Spinal cord (tissue), 9 donors: ENCODE measurements at regions not wholly inside any gene's neighbourhood (a gene's known extent, or its start where the extent isn't known, plus 50 kb on each side); places are given as distances from the start of the nearest gene placed in this dataset.

ENCODE experiments used
- DNase-seq, 6 donors: peaks; one replicate each; pipeline versions ENCODE4 v3.0.0 to v3.0.0-alpha.2; 2013 to 2015; ENCODE audit warnings: low spot score in 6 of 6, low read depth in 4 of 6
- H3K27ac ChIP-seq: one replicate; pipeline ENCODE4 v1.5.1; 2013; ENCODE audit warnings: low read depth, low read length, control low read depth
- H3K27me3 ChIP-seq: one replicate; pipeline ENCODE4 v1.6.1; 2013; ENCODE audit warnings: low read length; ENCODE audit not compliant: control insufficient read depth, insufficient read depth
- H3K36me3 ChIP-seq: one replicate; pipeline ENCODE4 v1.6.1; 2013; ENCODE audit warnings: low read length; ENCODE audit not compliant: control insufficient read depth, insufficient read depth
- H3K4me1 ChIP-seq: one replicate; pipeline ENCODE4 v1.6.1; 2013; ENCODE audit warnings: low read length; ENCODE audit not compliant: control insufficient read depth, insufficient read depth
- H3K4me3 ChIP-seq: one replicate; pipeline ENCODE4 v1.5.1; 2013; ENCODE audit warnings: low read depth, low read length, control low read depth
- H3K9me3 ChIP-seq: one replicate; pipeline ENCODE4 v1.6.1; 2013; ENCODE audit warnings: low read length; ENCODE audit not compliant: control insufficient read depth, insufficient read depth
- WGBS: methylation state at CpG from one replicate; pipeline ENCODE4 v1.1.5; 2013; ENCODE audit warnings: missing lambda C conversion rate; ENCODE audit not compliant: insufficient coverage; 5-methylcytosine and 5-hydroxymethylcytosine counted together
- donor health status: healthy.

DNA sequence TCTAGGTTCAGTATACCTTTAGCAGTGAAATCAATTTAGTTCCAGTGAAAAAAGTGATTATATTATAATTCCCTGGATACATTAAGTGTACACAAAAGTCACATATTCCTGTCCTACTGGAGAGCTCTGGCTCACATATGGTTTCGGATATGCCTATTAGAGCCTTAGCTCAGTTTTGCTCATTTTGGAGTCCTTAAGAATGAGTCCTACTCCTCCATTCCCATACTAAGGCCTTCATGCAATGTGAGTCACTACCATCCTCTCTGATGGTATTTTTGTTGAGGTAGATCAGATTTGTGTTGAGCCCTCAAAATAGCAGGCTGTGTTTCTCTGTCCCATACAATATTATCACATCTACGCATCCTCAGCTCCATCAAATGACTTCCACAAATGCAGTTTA, 294.2 kb upstream of the COL8A1 start:
- Histone ChIP-seq H3K36me3 (no peaks in the 10 kb centered on the region), H3K27ac (no peak overlapping the region), H3K9me3 (no peaks in the 10 kb centered on the region), H3K4me3 (no peak overlapping the region), H3K27me3 (no peaks in the 10 kb centered on the region), H3K4me1 (no peaks in the 10 kb centered on the region)
- no CpG with 5 or more reads among the region's 2 CpGs for WGBS
- DNase-seq = no peak

GRCh38 chr3:99342383-99342782, 296.0 kb upstream of the COL8A1 start:
- H3K9me3 ChIP-seq = no peaks in the 10 kb centered on the region
- WGBS = no CpG with 5 or more reads among the region's 1 CpG
- no peak overlapping the region for H3K4me3 ChIP-seq
- no peaks in the 10 kb centered on the region for H3K27me3 ChIP-seq
- H3K27ac ChIP-seq = no peak overlapping the region
- H3K4me1 ChIP-seq = no peaks in the 10 kb centered on the region
- H3K36me3 ChIP-seq = no peaks in the 10 kb centered on the region
- DNase-seq = peak in 1 of 6 donors; percentile 15

DNA sequence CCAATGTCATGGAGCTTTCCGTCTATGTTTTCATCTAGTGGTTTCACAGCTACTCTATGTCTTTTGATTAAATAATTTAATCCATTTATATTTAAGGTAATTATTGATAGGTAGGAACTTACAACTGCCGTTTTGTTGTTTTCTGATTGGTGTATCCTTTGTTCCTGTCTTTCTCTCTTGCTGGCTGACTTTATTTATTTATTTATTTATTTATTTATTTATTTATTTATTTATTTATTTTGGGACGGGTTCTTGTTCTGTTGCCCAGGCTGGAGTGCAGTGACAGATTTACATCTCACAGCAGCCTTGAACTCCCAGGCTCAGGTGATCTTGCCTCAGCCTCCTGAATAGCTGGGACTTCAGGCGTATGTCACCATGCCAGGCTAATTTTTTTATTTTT, 299.2 kb upstream of the COL8A1 start:
- Histone ChIP-seq H3K27me3 (no peaks in the 10 kb centered on the region), H3K4me1 (no peaks in the 10 kb centered on the region), H3K36me3 (no peaks in the 10 kb centered on the region), H3K9me3 (no peaks in the 10 kb centered on the region), H3K27ac (no peak overlapping the region), H3K4me3 (no peak overlapping the region)
- no peak for DNase-seq
- no CpG with 5 or more reads among the region's 4 CpGs for WGBS

DNA sequence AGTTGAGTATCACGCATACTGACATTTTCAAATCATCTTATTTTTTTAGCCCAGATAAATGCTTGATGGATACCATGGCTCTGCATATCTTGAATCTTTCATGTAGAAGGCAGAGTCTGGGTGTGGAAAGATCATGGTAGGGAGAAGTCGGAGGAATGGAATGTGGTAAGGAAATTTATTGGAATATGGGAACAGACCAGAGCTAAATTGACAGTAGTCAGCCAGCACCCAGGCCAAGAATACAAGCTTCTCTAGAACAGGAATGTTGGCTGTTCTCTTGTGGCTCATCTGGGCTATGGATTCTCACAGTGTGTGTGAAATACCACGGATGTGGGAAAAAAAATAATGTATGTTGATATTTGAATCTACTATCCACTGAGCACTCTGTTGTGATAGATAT, 305.7 kb upstream of the COL8A1 start:
- WGBS = 100% methylated on average over 1 of the region's 3 CpGs

GRCh38 chr3:99332276-99332675, 306.1 kb upstream of the COL8A1 start:
- H3K27ac ChIP-seq = no peak overlapping the region
- no peaks in the 10 kb centered on the region for H3K4me1 ChIP-seq
- H3K4me3 ChIP-seq = no peak overlapping the region
- no peaks in the 10 kb centered on the region for H3K27me3 ChIP-seq
- H3K9me3 ChIP-seq = no peaks in the 10 kb centered on the region
- WGBS = no CpG with 5 or more reads among the region's 2 CpGs
- DNase-seq = no peak
- H3K36me3 ChIP-seq = no peaks in the 10 kb centered on the region

More for the DNA sequence above, 305.7 kb upstream of the COL8A1 start:
- Histone ChIP-seq H3K27me3 (no peaks in the 10 kb centered on the region), H3K9me3 (no peaks in the 10 kb centered on the region), H3K4me1 (no peaks in the 10 kb centered on the region), H3K27ac (no peak overlapping the region), H3K36me3 (no peaks in the 10 kb centered on the region), H3K4me3 (no peak overlapping the region)
- DNase-seq = no peak

DNA sequence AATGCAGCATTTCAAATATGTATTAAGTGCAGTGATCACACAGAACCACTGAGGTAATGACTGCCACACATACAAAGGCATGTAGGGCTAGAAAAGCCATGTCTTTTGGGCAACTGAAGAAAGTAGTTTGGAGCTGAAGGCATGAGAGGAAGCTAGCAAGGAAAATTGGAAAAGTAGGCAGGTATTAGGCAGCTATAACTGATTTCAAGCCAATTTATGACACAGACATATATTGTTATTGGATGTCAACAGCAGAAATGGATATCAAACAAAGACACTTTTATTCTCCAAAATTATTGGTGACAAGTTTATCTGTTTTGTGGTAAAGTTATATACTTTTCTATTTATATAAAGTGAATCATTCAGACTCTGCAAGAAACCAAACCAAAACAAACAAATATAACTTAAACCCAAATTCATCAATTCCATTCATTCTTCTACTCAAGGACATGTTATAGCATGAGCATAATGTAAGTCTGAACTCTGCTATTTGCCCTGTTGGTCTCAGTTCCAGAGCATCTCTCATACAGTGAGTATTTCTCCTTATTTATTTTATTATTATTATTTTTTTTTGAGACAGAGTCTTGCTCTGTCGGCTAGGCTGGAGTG, 307.4 kb upstream of the COL8A1 start:
- Histone ChIP-seq H3K27ac (no peak overlapping the region), H3K9me3 (no peaks in the 10 kb centered on the region), H3K27me3 (no peaks in the 10 kb centered on the region), H3K4me1 (no peaks in the 10 kb centered on the region), H3K4me3 (no peak overlapping the region), H3K36me3 (no peaks in the 10 kb centered on the region)
- no peak for DNase-seq
- 83% methylated on average over 1 of the region's 1 CpG for WGBS

GRCh38 chr3:99330281-99330680, 308.1 kb upstream of the COL8A1 start:
- no peak overlapping the region for H3K27ac ChIP-seq
- peak in 1 of 6 donors; percentile 11 for DNase-seq
- H3K4me3 ChIP-seq = no peak overlapping the region
- H3K4me1 ChIP-seq = no peaks in the 10 kb centered on the region
- H3K9me3 ChIP-seq = no peaks in the 10 kb centered on the region
- no peaks in the 10 kb centered on the region for H3K27me3 ChIP-seq
- no peaks in the 10 kb centered on the region for H3K36me3 ChIP-seq
- no CpG with 5 or more reads among the region's 2 CpGs for WGBS

DNA sequence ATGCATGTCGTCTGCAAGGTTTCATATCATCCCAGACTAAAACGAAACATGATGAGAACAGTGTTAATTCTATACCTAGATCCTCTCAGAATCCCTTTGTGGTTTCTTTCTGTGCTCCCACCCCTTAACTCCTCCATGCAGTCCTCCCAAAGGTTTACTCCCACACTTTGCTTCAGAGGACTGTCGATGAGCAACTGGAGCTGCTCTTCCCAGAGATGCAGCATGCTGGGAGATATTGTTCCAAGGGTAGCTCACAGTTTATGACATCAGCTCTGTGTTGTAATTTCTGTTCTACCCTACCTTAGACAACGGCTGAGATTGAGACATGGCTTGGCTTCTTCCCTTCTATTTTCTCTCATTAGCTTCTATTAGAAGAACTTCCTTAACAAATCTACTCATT, 313.0 kb upstream of the COL8A1 start:
- Histone ChIP-seq H3K36me3 (no peaks in the 10 kb centered on the region), H3K27ac (no peak overlapping the region), H3K27me3 (no peaks in the 10 kb centered on the region), H3K4me1 (no peaks in the 10 kb centered on the region), H3K9me3 (no peaks in the 10 kb centered on the region), H3K4me3 (no peak overlapping the region)
- 50% methylated on average over 2 of the region's 4 CpGs for WGBS
- no peak for DNase-seq

DNA sequence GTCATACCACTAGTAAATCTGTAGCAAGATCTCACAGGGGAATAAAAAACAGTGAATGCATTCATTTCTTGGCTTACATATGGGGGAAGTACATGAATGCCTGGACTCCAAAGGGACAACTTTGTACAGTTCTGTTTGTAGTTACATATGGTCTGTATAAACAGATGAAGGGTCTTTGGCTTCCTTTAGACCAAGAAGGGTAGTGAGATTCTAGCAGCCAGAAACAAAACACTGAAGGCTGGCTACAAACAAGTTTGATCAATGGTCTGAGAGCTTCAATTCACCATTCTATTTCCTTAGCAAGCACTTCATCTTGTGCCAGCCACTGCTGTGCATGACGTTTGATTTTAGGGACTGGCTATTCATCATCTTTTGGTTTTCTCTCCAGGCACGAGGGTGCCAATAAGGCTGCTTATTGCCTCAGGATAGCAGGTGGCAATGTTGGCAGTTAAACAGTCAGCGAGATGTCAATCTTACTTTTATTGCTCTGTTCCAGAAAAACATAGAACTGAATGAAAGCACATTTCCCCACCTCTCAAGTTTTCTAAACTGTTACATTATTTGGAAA, 313.7 kb upstream of the COL8A1 start:
- no peak overlapping the region for H3K27ac ChIP-seq
- 40% methylated on average over 2 of the region's 3 CpGs for WGBS
- H3K4me1 ChIP-seq = no peaks in the 10 kb centered on the region
- H3K9me3 ChIP-seq = no peaks in the 10 kb centered on the region
- H3K36me3 ChIP-seq = no peaks in the 10 kb centered on the region
- no peak overlapping the region for H3K4me3 ChIP-seq
- no peaks in the 10 kb centered on the region for H3K27me3 ChIP-seq
- DNase-seq = peak in 2 of 6 donors; percentile 24 to 68

GRCh38 chr3:99323940-99324339, 314.5 kb upstream of the COL8A1 start:
- Histone ChIP-seq H3K4me1 (no peaks in the 10 kb centered on the region), H3K27ac (no peak overlapping the region), H3K9me3 (no peaks in the 10 kb centered on the region), H3K36me3 (no peaks in the 10 kb centered on the region), H3K27me3 (no peaks in the 10 kb centered on the region), H3K4me3 (no peak overlapping the region)
- WGBS = no CpG with 5 or more reads among the region's 1 CpG
- DNase-seq = no peak
